GM21390 (cell line): ENCODE measurements at regions not wholly inside any gene's neighbourhood (a gene's known extent, or its start where the extent isn't known, plus 50 kb on each side); places are given as distances from the start of the nearest gene placed in this dataset.

ENCODE experiments used
- ATAC-seq: cut with Tn5 transposase; IDR thresholded peaks from one replicate; pipeline ENCODE4 v1.9.1; 2021; ENCODE audit not compliant: unreplicated experiment

DNA sequence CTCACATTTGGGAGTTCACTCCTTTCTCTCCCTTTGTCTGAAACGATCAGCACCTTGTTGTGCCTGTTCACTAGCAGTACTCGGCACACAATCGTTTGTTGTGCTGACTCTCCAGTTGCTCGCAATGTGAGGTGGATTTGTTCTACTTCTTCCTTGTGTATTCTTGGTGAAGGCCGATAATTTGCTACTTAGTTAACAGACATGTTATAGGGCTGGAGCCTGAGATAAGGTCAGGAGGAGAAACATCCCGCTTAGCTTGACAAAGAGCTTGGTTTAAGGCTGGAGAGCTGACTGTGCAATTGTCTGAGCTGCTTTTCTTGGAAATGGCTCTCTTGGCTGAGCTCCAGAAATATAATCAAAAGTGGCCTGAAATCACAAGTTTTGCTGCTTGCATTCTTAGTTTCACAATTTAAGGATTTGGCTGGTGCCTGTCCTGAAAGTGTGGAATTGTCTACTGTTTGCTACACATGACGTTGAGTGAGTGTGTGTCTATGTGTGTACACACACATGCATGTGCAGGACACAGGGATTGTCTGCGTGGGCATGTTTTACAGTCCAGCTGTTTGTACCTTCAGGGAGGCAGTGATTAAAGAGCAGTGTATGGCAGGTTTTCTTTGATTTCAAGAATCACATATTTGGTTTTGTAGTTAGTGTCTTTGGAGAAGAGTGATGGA, 77.7 kb downstream of the ARF6 start:
- peak; percentile 22 for ATAC-seq

DNA sequence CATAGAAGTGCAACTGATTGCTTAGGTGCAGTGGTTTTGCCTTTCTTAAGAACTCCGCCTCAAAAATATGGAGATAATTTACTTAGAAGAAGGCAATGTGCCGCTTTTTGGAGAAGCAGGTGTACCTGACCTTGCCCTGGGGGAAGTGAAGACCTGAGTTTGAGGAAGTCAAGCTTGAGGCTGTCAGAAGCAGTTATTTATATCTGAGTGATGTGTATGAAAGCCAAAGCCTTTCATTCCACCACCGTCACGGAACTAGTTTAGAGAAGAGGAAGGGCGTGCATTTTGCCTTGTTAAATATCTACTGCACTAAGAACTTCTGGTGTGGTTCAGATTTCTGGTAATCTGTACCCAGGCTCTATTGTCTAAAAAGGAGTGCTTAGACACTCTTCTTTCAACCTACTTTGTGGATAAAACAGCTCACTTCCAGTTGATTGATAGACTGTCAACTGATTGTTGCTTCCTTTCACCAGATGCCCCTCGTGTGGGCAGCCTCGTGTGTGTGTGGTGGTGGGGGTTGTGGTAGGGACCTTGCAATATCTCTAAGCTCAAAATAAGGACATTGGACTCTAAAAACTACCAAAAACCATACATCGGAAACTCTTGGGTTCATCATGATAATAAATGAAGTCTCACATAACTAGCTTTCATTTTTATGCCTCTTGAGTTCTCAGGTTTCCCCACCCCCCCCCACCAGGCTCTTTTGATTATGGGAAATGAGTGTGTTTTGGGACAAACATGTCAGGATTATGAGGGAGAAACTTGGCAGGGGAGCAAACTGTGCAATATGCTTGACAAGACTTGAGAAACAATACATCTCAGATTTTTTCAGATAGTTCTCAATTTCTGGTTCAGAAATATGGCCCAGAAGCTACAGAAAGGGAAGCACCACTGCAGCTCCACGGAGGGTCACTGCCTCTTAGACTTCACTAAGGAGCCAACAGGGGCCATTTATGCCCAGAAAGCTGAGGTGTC, 78.6 kb downstream of the ARF6 start:
- peak; percentile 89 for ATAC-seq

DNA sequence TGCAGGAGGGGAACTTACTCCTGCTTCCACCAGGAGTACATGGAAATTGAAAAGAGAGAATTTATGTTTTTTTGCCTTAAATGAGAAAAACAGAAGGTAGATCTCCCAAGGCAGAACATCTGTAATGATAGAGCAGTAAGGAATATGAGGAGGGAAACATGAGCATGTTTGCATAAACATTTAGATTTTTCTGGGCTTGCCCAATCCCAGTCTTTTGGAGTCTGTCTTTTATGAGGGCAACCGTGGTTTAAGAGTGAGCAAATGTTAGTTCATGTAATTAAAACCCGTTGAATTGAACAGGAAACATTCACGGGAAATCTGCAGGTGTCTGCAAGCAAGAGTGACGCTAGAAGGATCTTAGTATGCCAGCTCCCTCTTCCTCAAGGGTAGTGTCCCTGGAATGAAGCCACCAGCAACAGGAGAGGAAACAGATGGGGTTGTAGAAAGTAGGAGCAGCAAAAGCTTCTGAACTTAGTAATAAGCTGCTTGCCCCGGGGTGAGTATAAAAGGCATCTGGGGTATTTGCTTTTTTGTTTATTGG, 79.3 kb downstream of the ARF6 start:
- no peak for ATAC-seq

DNA sequence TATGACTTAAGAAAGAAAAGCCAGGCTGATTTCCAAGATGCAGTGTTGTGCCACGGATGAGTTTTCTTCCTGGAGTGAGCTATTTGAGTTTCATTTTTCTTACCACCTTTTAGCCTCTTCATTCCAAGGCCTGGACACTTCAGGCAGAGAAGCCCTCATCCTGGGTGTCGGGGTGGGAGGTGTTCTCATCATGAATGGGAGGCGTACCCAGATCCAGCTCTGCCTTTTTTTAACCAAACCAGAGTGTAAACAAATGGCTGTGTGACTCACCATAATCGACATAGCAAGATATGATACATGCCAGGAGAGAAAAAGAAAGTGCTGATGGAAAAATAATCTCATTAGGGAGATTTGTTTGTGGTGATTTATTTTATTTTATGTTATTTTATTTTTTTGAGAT, 79.9 kb downstream of the ARF6 start:
- no peak for ATAC-seq

DNA sequence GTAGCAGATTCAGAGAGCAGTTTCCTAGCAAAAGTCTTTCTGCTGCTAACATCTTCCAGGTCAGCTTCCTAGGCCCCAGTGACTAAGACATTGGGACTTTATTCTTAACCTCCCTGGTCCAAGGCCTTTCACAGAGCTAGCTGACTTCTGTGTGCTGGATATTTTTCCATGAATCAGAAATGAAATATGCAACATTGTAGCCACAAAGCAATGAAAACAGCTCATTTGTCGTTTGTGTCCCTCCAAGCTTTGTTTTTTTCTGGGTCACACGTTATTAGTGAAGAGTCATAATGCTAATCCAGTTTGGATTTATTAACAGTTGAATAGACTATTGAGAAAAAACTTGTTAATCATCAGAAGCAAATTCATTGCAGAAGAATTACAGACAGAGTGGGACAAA, 82.4 kb downstream of the ARF6 start:
- no peak for ATAC-seq

DNA sequence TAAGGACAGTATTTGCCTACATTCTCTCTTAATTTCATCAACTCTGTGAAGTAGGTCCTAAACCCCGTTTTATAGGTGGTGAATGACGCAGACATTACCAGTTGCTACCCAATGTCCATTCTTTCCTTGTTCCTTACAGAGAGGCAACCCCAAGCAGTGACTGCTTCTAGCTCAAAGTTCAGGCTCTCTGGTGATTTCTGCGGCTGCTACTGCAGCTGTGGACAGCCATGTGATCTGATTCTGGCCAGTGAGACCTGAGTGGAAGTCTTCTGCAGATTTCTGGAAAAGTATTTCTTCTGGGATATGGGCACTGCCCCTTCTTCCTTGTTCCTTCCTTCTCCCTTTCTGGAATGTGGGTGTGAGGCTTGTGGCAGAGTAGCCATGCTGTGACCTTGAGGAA, 82.9 kb downstream of the ARF6 start:
- no peak for ATAC-seq

DNA sequence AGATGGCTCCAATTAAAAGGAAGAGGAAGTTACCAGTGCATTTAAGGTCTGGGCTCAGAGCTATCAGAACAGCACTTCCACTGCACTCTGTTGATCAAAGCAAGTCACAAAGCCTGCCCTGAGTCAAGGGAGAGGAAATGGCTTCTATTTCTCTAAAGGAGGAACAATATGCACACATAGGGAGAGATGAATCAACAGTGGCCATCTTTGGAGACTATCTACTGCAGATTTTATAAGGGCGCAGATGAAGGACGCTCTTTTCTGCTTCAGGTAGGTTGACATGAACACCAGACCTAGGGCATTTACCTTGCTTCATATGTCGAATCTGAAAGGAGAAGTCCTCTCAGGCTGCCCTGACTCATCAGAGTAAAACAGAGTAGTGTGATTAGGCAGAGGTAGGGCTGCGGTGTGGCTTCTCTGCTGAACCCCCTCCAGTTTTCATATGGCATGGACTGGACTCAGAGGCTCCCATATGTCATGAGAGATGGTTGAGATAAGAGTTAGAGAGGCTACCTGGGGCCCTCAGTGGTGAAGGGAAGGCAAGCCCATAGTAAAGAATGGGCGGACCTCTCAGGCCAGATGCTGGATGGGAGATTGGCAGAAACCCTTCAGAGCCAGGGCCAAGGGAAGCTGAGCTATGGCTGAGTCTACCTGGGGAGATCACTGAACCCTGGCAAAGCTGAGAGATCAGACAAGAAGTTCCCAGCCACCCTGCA, 84.4 kb downstream of the ARF6 start:
- ATAC-seq: peak; percentile 86

DNA sequence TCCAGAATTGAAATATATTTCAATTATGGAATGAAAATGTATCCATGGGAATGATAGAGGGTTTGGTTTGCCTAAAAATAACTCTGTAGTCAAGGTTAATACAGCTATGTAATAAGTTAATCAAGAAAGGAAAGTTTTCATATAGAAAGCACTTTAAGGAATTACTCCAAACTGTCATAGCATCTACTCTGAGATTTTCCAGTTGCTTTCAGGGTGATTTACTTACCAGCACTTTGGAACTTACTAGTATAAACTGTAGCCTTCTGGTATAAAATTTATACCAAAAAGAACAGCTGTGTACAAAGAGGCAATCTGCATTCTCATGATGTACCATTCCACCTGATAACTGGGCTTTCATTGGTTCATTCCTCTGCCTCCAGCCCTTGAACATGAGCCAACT, 87.1 kb downstream of the ARF6 start:
- no peak for ATAC-seq

DNA sequence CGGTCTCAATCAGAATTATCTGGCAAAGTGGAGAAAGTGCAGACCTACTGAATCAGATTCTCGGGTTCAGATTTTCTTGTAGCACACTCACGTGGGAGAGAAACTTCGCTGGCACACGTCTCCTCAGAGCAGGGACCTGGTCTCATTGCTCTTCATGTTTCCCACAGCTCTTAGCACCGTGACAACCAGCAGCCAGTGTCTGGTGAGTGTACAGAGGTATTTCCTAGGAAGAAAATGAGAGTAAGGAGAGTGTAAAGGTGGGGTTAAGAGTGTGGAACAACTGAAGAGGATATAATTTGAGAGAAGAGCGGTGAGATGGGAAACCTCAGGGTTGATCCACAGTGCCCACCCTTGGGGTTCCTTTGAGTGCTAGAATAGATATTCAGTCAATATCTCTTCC, 89.2 kb downstream of the ARF6 start:
- ATAC-seq: no peak

DNA sequence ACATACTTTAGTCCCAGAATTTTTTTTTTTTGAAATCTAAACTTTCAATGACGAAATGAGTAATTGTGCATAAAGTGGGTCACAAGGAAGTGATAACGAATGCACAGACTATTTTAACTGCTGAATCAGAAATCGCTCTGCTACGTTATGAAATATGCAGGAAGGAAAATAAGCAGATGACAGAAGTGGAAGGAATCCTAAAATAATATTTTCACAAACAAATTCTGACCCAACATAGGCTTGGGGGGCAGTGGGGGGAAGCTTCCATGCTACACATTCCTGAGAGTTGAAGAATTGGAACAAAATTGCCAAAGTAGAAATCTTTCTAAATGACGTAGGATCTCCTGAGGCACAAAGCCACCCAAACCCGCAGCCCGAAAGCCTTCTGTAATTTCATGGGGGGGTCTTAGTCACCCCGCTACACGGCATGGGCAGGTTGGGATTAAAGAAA, 89.6 kb downstream of the ARF6 start:
- no peak for ATAC-seq

DNA sequence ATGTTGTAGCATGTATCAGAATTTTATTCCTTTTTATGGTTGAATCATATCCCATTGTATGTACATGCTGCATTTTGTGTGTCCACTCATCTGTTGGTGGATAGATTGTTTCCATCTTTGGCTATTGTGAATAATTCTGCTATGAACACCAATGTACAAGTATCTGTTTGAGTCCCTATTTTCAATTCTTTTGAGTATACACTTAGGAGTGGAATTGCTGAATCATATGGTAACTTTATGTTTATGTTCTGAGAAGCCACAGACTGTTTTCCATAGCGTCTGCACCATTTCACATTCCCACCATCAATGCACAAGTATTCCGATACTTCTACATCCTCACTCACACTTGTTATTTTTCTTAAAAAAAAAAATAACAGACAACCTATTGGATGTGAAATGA, 91.5 kb downstream of the ARF6 start:
- ATAC-seq: no peak

DNA sequence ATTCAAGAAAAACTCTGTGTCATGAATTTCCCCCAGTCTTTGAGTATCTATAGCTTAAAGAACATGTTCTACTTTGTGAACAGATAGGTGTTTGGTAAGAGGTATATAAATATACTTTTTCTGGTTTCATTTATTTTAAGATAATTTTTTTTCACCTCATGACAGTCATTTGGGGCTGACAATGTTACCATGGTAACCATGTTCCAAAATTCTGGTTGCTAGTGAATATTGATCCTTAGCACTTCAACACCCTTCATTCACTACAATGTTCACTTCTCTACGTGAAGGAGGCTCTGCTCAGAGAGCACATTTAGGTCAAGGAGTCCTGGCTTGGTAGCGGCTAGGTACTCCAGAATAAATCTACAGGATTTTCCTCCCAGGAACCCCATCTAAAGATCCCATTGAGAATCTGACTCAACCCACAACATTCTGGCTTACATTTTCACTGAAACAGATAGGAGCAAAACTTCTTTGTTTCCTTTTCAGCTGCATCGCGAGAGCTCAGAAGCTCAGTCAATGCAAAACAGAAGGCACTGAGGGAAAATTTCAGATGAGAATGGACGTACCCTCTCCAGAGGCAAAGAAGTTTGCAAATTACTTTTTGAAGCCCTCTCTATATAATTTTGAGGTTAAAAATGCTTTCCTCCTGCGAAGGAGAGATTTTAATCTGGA, 93.6 kb downstream of the ARF6 start:
- no peak for ATAC-seq

DNA sequence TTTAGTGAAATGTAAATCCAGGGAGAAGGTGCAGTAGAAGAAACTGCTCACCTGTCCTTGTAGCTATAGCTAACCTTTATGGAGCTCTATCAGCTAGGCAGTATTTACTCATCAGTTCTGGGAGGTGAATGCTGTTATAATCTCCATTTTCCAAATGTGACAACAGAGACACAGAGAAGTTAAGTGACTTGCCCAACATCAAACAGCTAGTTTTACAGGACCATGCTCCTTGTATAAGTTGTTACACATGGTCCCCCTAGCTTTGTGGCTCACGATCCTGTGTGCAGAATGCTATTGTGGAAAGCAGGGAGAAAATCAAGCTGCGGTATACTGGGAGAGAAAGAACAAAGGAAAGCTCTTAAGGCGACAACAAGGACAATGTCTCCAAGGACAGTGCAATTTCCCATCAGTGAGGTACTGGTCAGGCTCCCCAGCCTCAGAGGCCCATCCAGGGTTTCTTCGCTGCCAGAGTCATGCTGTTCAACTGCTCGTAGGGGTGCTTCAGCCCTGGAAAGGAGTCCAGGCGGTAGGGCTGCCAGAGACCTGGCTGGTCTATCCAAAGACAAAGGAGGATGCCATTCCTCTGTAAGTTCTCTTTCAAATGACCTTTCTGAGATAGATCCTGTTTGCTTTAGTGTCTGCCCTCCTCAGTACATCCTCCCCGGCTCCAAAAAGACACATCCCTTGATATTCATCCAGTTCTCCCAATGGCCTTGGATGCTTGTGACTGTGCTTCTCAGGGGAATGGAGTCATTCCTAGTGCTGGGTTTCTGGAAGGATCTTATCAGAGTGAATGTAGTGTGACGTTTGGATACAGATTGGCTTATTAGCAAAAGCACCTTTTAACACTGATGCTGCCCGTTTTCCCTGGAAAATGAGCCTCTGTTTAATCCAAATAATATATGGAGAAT, 95.5 kb downstream of the ARF6 start:
- ATAC-seq: no peak

DNA sequence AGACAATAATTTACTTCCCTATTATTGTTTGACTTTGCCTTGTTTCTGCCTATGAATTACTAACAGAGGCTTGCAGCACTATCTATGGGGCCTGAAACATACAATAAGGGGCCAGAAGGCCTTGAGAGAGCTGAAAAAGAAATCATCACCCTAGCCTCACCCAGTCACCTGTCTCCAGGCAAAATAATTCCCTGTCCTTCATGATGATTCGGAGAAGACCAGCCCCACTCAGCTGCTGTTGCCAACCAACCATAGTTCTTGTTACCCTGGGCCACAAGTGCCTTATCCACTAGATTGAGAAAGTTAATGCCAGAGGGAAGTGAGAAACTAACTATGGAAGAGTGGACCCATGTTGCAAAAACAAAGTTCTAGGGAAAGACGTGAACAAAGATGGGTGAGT, 97.1 kb downstream of the ARF6 start:
- ATAC-seq: no peak

DNA sequence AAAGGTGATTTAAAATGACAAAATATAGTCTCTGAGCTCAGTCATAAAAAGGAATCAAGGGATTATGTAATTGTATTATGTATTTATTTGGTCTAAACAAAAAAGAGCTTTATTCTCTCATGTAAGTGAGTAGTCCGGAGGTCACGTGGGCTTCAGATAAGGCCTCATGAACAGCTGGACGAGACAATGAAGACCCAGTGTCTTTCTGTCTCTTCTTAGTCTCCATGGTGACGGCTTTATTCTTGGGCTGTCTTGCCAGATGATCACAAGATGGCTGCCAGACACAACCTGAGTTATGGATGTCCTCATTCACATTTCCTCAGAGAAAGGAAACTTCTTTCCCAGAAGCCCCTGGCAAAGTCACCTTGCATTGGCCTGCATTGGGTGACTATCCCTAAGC, 98.6 kb downstream of the ARF6 start:
- ATAC-seq: no peak

DNA sequence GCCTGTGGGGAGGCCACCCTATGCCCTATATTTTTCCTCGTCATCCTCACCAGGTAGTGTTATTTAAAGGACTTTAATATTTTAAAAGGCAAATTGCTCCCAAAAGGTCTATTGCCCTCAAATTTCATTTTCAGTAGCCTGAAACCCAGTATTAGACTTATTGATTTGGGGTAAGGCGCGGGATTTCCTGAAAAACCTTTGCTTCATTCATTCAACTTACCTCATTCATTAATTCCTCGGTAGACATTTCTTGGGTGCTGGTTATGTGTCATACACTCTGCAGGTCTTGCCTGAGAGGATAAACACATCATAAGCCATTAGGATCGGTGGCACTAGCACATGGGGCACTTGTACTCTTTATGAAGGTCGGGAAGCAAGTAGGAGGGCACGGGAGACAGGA, 99.2 kb downstream of the ARF6 start:
- no peak for ATAC-seq

DNA sequence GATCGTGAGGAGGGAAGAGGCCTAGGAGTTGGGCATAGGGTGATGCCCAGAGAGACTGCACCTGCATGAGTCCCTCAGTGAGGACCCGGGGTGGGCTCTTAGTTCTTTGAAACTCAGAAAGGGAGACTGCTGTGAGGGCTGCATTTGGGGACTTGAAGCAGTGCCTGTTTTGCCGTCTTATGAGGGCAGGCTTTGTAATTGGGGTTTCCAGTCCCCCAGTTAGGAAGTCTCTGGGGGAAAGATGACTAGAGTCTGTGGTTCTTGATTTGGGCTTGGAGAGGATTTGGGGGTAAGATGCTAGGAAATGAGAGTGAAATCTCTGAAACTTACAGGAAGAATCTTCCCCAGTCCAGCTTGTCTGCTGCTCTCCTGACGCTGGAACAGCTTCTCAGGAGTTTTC, 99.6 kb downstream of the ARF6 start:
- peak; percentile 11 for ATAC-seq

DNA sequence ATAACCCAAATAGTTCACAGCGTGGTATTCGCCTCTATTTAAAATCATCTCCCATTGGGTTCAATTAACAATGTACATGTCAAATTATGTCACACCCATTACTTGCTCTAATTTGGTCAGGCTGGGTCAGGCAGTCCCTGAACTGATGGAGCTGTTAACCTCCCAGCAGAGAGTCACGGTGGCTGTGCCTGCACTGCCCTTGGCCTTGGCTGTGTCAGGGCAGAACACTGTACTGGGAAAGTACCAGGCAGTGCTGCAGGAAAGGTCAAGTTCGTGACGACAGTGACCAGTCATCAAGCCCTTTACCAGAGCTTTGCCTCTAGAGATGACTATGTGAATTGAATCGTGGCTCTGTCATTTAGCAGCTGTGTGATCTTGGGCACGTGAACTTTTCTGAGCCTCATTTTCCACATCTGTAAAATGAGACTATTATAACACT, 100.0 kb downstream of the ARF6 start:
- peak; percentile 89 for ATAC-seq

DNA sequence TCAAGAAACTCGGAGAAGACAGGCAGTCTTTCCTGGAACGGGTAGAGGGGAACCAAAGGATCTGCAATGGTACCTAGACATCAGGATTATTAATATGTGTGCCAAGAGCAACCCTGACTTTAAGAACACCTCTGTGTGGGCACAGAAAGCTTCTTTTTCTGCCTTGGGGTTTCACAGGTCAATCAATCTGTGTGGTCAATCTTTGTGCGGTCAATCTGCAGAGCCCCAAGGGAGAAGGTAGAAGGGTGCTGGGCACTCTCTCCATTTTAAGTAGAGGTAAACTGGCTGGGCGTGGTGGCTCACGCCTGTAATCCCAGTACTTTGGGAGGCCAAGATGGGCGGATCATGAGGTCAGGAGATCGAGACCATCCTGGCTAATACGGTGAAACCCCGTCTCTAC, 100.7 kb downstream of the ARF6 start:
- ATAC-seq: no peak
